ENCODE measurements at regions not wholly inside any gene's neighbourhood (a gene's known extent, or its start where the extent isn't known, plus 50 kb on each side); places are given as distances from the start of the nearest gene placed in this dataset.

- no peak for DNase-seq (ENCODE audit: low spot score)
Observed at GRCh38 chr13:58792854-58793253, 1161.3 kb downstream of the PCDH17 start.

GRCh38 chr13:58795715-58796114 lies 1164.2 kb downstream of the PCDH17 start:
- DNase-seq (ENCODE audit: low spot score): no peak

- DNase-seq (ENCODE audit: low spot score): no peak
Observed at GRCh38 chr13:58804832-58805231, 1173.3 kb downstream of the PCDH17 start.

- DNase-seq (ENCODE audit: low spot score): no peak
Observed at GRCh38 chr13:58806401-58806800, 1174.9 kb downstream of the PCDH17 start.

GRCh38 chr13:58823701-58824100 lies 1192.2 kb downstream of the PCDH17 start:
- DNase-seq (ENCODE audit: low spot score): no peak

GRCh38 chr13:58827904-58828303 lies 1196.4 kb downstream of the PCDH17 start:
- DNase-seq (ENCODE audit: low spot score): no peak

GRCh38 chr13:58830841-58831240 lies 1199.3 kb downstream of the PCDH17 start:
- no peak for DNase-seq (ENCODE audit: low spot score)

GRCh38 chr13:58838615-58839014 lies 1207.1 kb downstream of the PCDH17 start:
- DNase-seq (ENCODE audit: low spot score): no peak

- no peak for DNase-seq (ENCODE audit: low spot score)
Observed at GRCh38 chr13:58843071-58843470, 1211.5 kb downstream of the PCDH17 start.

- no peak for DNase-seq (ENCODE audit: low spot score)
Observed at GRCh38 chr13:58843567-58843966, 1212.0 kb downstream of the PCDH17 start.

- no peak for DNase-seq (ENCODE audit: low spot score)
Observed at GRCh38 chr13:58850161-58850560, 1218.6 kb downstream of the PCDH17 start.

GRCh38 chr13:58852076-58852475 lies 1220.5 kb downstream of the PCDH17 start:
- DNase-seq (ENCODE audit: low spot score): no peak

GRCh38 chr13:58855283-58855682 lies 1223.7 kb downstream of the PCDH17 start:
- DNase-seq (ENCODE audit: low spot score): no peak

GRCh38 chr13:58858870-58859371 lies 1227.4 kb downstream of the PCDH17 start:
- DNase-seq (ENCODE audit: low spot score): no peak

- no peak for DNase-seq (ENCODE audit: low spot score)
Observed at GRCh38 chr13:58865286-58865685, 1233.7 kb downstream of the PCDH17 start.

GRCh38 chr13:58869566-58869965 lies 1238.0 kb downstream of the PCDH17 start:
- no peak for DNase-seq (ENCODE audit: low spot score)

GRCh38 chr13:58876473-58876872 lies 1244.9 kb downstream of the PCDH17 start:
- DNase-seq (ENCODE audit: low spot score): no peak

- DNase-seq (ENCODE audit: low spot score): no peak
Observed at GRCh38 chr13:58879114-58879513, 1247.6 kb downstream of the PCDH17 start.

- DNase-seq (ENCODE audit: low spot score): no peak
Observed at GRCh38 chr13:58882516-58882915, 1251.0 kb downstream of the PCDH17 start.

- no peak for DNase-seq (ENCODE audit: low spot score)
Observed at GRCh38 chr13:58883405-58883804, 1251.9 kb downstream of the PCDH17 start.

- no peak for DNase-seq (ENCODE audit: low spot score)
Observed at GRCh38 chr13:58884353-58885209, 1253.0 kb downstream of the PCDH17 start.

- DNase-seq (ENCODE audit: low spot score): no peak
Observed at GRCh38 chr13:58889474-58889873, 1257.9 kb downstream of the PCDH17 start.

- DNase-seq (ENCODE audit: low spot score): no peak
Observed at GRCh38 chr13:58893396-58893795, 1261.9 kb downstream of the PCDH17 start.

Measured in left forelimb (tissue), 1 donor.